ENCODE measurements at regions not wholly inside any gene's neighbourhood (a gene's known extent, or its start where the extent isn't known, plus 50 kb on each side); places are given as distances from the start of the nearest gene placed in this dataset.

DNA sequence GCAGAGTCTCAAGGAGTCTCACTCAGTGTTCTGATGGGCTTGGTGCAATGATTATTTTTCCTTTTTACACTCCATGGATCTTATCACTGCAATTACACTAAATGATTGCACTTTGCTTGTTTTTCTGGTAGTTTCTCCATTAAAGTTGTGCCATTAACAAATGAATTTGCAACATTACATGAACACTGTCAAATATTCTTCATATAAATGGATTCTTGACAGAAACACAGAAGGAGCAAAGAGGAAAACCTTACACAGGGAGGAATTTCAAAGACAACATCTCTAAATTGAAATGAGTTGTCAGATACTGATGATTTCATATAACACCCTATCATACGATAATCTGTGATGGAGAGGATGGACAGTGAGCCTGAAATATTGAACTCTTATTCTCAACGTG, 65.4 kb upstream of the CHST9 start:
- Histone ChIP-seq H3K9ac (ENCODE audit: low read depth in 1 of 2, low read length in 2 of 2) (no peak overlapping the region), H3K27ac (ENCODE audit: low read depth in 2 of 2, low read length in 2 of 2) (no peak overlapping the region)

DNA sequence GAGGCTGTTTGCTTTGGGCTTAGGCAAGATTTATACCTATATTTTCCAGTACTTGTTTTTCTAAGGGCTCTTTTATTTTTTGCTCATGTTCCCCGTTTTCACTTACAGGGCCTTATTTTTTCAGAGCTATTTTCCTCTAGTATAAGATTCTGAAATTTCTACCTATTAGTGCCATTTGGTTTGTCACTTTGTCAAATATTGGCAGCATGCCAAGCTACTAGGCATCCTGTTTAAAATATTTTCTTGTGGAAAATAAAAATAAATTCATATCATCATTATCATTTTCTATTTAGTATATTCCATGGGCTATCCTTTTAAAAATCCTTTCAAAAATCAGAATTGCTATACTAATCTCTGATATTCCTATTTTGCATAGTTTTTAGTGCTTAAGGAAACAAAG, 64.8 kb upstream of the CHST9 start:
- Histone ChIP-seq H3K4me3 (ENCODE audit: low read length in 2 of 2) (no peak overlapping the region), H3K9me3 (ENCODE audit: control insufficient read depth in 2 of 2, low read length in 2 of 2) (no peaks in the 10 kb centered on the region)

More for the DNA sequence above, 65.4 kb upstream of the CHST9 start:
- no peaks in the 10 kb centered on the region for H3K36me3 ChIP-seq (ENCODE audit: control insufficient read depth in 2 of 2, insufficient read depth in 2 of 2, low read length in 2 of 2)
- H3K27me3 ChIP-seq (ENCODE audit: control insufficient read depth in 2 of 2, insufficient read depth in 2 of 2, low read length in 2 of 2) = no peaks in the 10 kb centered on the region
- no peaks in the 10 kb centered on the region for H3K4me1 ChIP-seq (ENCODE audit: control insufficient read depth in 2 of 2, insufficient read depth in 2 of 2, low read length in 2 of 2)
- no peaks in the 10 kb centered on the region for H3K9me3 ChIP-seq (ENCODE audit: control insufficient read depth in 2 of 2, low read length in 2 of 2)
- no peak overlapping the region for H3K4me3 ChIP-seq (ENCODE audit: low read length in 2 of 2)

DNA sequence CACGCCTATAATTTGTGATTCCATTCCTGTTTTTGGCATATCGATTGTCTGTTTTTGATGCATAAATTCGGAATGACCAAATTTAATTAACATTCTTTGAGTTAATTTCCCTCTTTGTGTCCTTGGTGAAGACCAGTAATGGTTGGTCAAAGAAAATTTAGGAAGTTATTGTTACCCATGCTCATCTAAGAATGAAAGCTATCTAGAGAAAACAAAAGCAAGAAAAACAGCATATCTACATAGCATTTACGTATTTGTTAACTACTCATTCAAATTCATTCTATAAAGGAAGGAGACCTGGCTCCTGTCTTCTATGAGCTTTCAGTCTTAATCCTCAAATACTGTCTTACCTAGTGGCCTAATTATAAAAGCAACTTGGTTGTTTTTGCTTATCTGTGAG, 59.2 kb upstream of the CHST9 start:
- Histone ChIP-seq H3K36me3 (ENCODE audit: control insufficient read depth in 2 of 2, insufficient read depth in 2 of 2, low read length in 2 of 2) (no peaks in the 10 kb centered on the region), H3K4me3 (ENCODE audit: low read length in 2 of 2) (no peak overlapping the region), H3K4me1 (ENCODE audit: control insufficient read depth in 2 of 2, insufficient read depth in 2 of 2, low read length in 2 of 2) (no peaks in the 10 kb centered on the region), H3K27me3 (ENCODE audit: control insufficient read depth in 2 of 2, insufficient read depth in 2 of 2, low read length in 2 of 2) (no peaks in the 10 kb centered on the region), H3K9me3 (ENCODE audit: control insufficient read depth in 2 of 2, low read length in 2 of 2) (no peaks in the 10 kb centered on the region), H3K27ac (ENCODE audit: low read depth in 2 of 2, low read length in 2 of 2) (no peak overlapping the region), H3K9ac (ENCODE audit: low read depth in 1 of 2, low read length in 2 of 2) (no peak overlapping the region)

More for the DNA sequence above, 64.8 kb upstream of the CHST9 start:
- Histone ChIP-seq H3K4me1 (ENCODE audit: control insufficient read depth in 2 of 2, insufficient read depth in 2 of 2, low read length in 2 of 2) (no peaks in the 10 kb centered on the region), H3K27me3 (ENCODE audit: control insufficient read depth in 2 of 2, insufficient read depth in 2 of 2, low read length in 2 of 2) (no peaks in the 10 kb centered on the region), H3K36me3 (ENCODE audit: control insufficient read depth in 2 of 2, insufficient read depth in 2 of 2, low read length in 2 of 2) (no peaks in the 10 kb centered on the region), H3K27ac (ENCODE audit: low read depth in 2 of 2, low read length in 2 of 2) (no peak overlapping the region), H3K9ac (ENCODE audit: low read depth in 1 of 2, low read length in 2 of 2) (no peak overlapping the region)

DNA sequence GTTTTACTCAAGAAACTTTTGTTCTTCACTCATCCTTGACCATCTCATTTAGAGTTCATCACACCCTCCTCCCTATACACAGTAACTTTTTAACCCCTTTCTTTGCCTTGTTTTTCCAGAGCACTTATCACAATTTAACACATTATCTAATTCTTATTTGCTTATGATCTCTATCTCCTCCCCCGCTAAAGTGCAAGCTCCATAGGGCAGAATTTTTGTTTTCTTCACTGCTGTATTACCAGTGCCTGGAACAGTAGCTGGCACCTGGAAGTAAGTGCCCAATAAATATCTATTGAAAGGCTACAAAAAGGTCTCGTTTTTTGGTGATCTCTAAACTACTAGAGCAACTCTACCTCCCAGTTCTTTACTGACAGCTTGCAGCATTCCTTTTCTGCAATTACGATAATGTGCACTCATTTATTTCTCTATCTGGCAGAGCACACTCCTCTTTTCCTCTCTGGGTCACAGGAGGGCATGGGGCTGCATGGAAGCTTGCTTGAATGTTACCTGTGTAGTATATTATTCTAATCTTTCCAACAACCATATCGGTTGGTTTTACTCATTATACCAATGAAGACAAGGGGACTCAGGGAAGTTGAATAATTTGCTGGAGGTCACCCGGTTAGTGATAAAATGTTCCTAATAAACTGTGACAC, 57.4 kb upstream of the CHST9 start:
- Histone ChIP-seq H3K9ac (ENCODE audit: low read depth in 1 of 2, low read length in 2 of 2) (no peak overlapping the region), H3K9me3 (ENCODE audit: control insufficient read depth in 2 of 2, low read length in 2 of 2) (no peaks in the 10 kb centered on the region), H3K27me3 (ENCODE audit: control insufficient read depth in 2 of 2, insufficient read depth in 2 of 2, low read length in 2 of 2) (no peaks in the 10 kb centered on the region), H3K36me3 (ENCODE audit: control insufficient read depth in 2 of 2, insufficient read depth in 2 of 2, low read length in 2 of 2) (no peaks in the 10 kb centered on the region), H3K27ac (ENCODE audit: low read depth in 2 of 2, low read length in 2 of 2) (no peak overlapping the region), H3K4me1 (ENCODE audit: control insufficient read depth in 2 of 2, insufficient read depth in 2 of 2, low read length in 2 of 2) (no peaks in the 10 kb centered on the region), H3K4me3 (ENCODE audit: low read length in 2 of 2) (no peak overlapping the region)

DNA sequence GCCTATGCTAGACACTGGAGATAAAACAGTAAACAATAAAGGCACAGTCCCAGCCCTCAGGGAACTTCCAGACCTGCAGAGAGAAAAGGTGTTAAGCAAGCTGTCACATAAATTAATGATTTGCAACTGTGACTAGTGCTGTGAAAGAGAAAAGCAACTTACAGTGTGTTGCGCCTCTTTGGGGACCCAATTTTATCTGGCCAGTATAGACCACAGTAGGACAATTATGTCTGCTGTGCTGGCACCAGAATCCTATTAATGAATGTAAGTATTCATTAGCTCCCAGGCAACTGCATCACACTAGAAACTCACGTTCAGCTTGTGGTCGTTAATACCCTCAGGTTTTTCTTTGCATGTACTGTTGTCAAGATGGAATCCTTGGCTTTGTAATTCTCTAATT, 55.3 kb upstream of the CHST9 start:
- H3K36me3 ChIP-seq (ENCODE audit: control insufficient read depth in 2 of 2, insufficient read depth in 2 of 2, low read length in 2 of 2) = no peaks in the 10 kb centered on the region
- no peak overlapping the region for H3K9ac ChIP-seq (ENCODE audit: low read depth in 1 of 2, low read length in 2 of 2)
- H3K27ac ChIP-seq (ENCODE audit: low read depth in 2 of 2, low read length in 2 of 2) = no peak overlapping the region
- no peaks in the 10 kb centered on the region for H3K9me3 ChIP-seq (ENCODE audit: control insufficient read depth in 2 of 2, low read length in 2 of 2)
- H3K4me1 ChIP-seq (ENCODE audit: control insufficient read depth in 2 of 2, insufficient read depth in 2 of 2, low read length in 2 of 2) = no peaks in the 10 kb centered on the region
- no peaks in the 10 kb centered on the region for H3K27me3 ChIP-seq (ENCODE audit: control insufficient read depth in 2 of 2, insufficient read depth in 2 of 2, low read length in 2 of 2)
- no peak overlapping the region for H3K4me3 ChIP-seq (ENCODE audit: low read length in 2 of 2)

DNA sequence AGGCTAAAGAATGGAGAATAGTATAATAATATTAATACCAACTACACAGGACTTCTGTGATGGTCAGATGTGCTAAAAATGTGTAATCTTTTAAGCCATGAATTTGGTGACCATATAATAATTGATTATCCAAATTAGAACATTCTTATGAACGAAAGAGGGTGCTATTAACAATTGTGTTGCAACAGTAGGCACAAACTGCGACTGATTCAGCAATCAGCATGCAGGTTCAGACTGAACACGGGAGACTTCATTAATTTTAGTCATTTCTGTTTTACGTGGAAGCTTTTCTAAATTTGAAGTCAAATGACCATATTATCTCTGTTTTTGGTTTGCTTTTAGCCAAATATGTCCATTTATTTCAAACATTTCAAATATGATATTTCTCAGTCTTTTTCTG, 54.6 kb upstream of the CHST9 start:
- H3K4me3 ChIP-seq (ENCODE audit: low read length in 2 of 2) = no peak overlapping the region
- H3K9ac ChIP-seq (ENCODE audit: low read depth in 1 of 2, low read length in 2 of 2) = no peak overlapping the region
- no peaks in the 10 kb centered on the region for H3K9me3 ChIP-seq (ENCODE audit: control insufficient read depth in 2 of 2, low read length in 2 of 2)
- no peaks in the 10 kb centered on the region for H3K4me1 ChIP-seq (ENCODE audit: control insufficient read depth in 2 of 2, insufficient read depth in 2 of 2, low read length in 2 of 2)
- no peak overlapping the region for H3K27ac ChIP-seq (ENCODE audit: low read depth in 2 of 2, low read length in 2 of 2)
- no peaks in the 10 kb centered on the region for H3K36me3 ChIP-seq (ENCODE audit: control insufficient read depth in 2 of 2, insufficient read depth in 2 of 2, low read length in 2 of 2)
- no peaks in the 10 kb centered on the region for H3K27me3 ChIP-seq (ENCODE audit: control insufficient read depth in 2 of 2, insufficient read depth in 2 of 2, low read length in 2 of 2)

DNA sequence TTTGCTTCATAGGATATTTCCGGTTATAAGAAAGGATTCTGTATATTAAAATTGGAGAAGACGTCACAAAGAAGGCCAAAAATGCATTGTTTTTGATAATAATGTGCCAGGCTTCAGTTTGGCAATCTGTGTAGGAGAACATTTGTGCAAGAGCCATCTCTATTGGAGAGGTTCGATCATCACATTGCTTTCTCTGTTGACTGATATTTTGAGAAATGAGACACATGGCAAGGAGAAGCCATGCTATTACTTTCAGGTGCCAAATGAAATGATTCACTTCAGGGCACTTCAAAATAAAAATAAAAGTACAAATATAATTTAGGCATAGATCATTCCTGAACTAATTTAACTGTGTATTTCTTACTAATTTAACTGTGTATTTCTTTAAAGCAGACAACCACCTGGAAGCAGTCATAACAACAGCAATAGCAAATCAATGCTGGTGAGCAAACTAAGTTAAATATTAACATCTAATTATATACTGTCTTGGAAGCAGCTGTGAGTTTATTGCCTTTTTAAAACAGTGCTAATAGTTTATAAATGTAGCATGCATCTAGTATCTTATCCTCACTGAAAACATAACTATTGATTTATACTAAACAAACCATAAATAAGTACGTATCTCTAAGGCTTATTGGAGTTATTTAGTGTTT, 50.2 kb upstream of the CHST9 start:
- Histone ChIP-seq H3K27ac (ENCODE audit: low read depth in 2 of 2, low read length in 2 of 2) (no peak overlapping the region), H3K9me3 (ENCODE audit: control insufficient read depth in 2 of 2, low read length in 2 of 2) (no peaks in the 10 kb centered on the region), H3K27me3 (ENCODE audit: control insufficient read depth in 2 of 2, insufficient read depth in 2 of 2, low read length in 2 of 2) (no peaks in the 10 kb centered on the region), H3K4me3 (ENCODE audit: low read length in 2 of 2) (no peak overlapping the region), H3K36me3 (ENCODE audit: control insufficient read depth in 2 of 2, insufficient read depth in 2 of 2, low read length in 2 of 2) (no peaks in the 10 kb centered on the region), H3K4me1 (ENCODE audit: control insufficient read depth in 2 of 2, insufficient read depth in 2 of 2, low read length in 2 of 2) (no peaks in the 10 kb centered on the region), H3K9ac (ENCODE audit: low read depth in 1 of 2, low read length in 2 of 2) (no peak overlapping the region)

Data from mucosa of rectum (tissue), 2 donors.